Testis (tissue), 2 donors: ENCODE measurements at regions not wholly inside any gene's neighbourhood (a gene's known extent, or its start where the extent isn't known, plus 50 kb on each side); places are given as distances from the start of the nearest gene placed in this dataset.
A peak's percentile ranks its signal among the peaks of the same experiment; 100 is the strongest.
"Not testable (repeated sequence)": the region's sequence is repeated elsewhere in the genome, so short reads cannot be mapped to it uniquely, and the experiment has no call there.

Source experiments
- DNase-seq: peaks from one replicate; pipeline ENCODE4 v3.0.0-alpha.2; 2019
- H3K27ac ChIP-seq, 2 donors: fragments of 200-600 bp; sonication (generic); one replicate each; pipeline ENCODE4 v1.5.1; 2019
- H3K27me3 ChIP-seq: fragments of 200-600 bp; sonication (generic); one replicate; pipeline ENCODE4 v1.5.1; 2019
- H3K36me3 ChIP-seq: fragments of 200-600 bp; sonication (generic); one replicate; pipeline ENCODE4 v1.5.1; 2017; ENCODE audit warnings: low read depth; ENCODE audit errors: missing control alignments
- H3K4me1 ChIP-seq: fragments of 200-600 bp; sonication (generic); one replicate; pipeline ENCODE4 v1.5.1; 2019
- H3K4me3 ChIP-seq, 2 donors: fragments of 200-600 bp; sonication (generic); one replicate each; pipeline ENCODE4 v1.5.1; 2017 to 2019
- H3K9me3 ChIP-seq: fragments of 200-600 bp; sonication (generic); one replicate; pipeline ENCODE4 v1.5.1; 2017
- POLR2A ChIP-seq: fragments of 450-650 bp; IDR thresholded peaks from one replicate; pipeline ENCODE4 v1.6.1; 2017; ENCODE audit warnings: antibody characterized with exemption, mild to moderate bottlenecking, moderate library complexity
- WGBS, 2 donors: methylation state at CpG; one replicate each; pipeline ENCODE4 v1.1.5; 2018; 5-methylcytosine and 5-hydroxymethylcytosine counted together
- intact Hi-C: fragments of 100-400 bp; cut with DNase I; formaldehyde crosslinking; loops from one replicate; pipeline ENCODE4 v1.15.1; 2023; ENCODE audit warnings: low total_unique reads
- TF ChIP-seq, protein P1 (sequence below), 3 experiments: fragments of 450-650 bp in 2 of 3; fragments of 200-600 bp in 1 of 3; sonication (generic) in 1 of 3; IDR thresholded peaks; one replicate each; pipeline ENCODE4 v1.5.1; 2016 to 2019; ENCODE audit warnings: antibody characterized with exemption in 3 of 3, mild to moderate bottlenecking in 2 of 3, moderate library complexity in 1 of 3

DNA sequence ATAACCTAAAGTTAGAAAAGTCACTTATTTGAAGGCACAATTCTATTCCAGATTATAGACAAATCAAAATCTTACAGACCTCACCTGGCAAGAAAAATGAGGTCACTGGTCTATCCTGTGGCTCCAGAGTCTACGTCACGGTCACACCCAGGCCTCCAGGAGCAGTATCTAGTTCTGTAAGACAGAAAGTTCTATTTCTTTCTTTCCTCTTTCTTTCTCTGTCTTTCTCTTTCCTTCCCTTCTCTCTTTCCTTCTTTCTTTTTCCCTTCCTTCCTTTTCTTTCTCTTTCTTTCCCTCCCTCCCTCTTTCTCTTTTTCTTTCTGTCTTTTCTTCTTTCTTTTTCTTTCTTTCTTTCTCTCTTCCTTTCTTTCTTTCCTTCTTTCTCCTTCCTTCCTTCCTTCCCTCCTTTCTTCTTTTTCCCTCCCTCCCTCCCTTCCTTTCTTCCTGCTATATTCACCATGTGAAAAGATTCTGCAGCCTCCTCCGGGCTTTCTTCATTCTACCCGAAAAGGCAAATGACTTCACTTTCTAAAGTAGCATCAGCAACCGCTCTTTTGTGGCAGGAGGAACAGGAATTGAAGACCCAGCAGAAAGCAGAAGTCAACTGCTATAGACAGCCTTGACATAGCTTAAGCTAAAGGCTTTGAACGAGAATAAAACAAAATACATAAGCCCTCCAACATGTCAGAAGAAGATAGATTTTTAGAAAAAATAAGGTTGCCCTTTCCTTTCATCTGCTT, 83.9 kb upstream of the SIRPG start:
- Histone ChIP-seq H3K27me3 (no peaks in the 10 kb centered on the region), H3K27ac (no peak overlapping the region), H3K4me1 (no peaks in the 10 kb centered on the region), H3K36me3 (no peaks in the 10 kb centered on the region), H3K4me3 (no peak overlapping the region), H3K9me3 (no peaks in the 10 kb centered on the region)
- TF ChIP-seq, protein P1, sequence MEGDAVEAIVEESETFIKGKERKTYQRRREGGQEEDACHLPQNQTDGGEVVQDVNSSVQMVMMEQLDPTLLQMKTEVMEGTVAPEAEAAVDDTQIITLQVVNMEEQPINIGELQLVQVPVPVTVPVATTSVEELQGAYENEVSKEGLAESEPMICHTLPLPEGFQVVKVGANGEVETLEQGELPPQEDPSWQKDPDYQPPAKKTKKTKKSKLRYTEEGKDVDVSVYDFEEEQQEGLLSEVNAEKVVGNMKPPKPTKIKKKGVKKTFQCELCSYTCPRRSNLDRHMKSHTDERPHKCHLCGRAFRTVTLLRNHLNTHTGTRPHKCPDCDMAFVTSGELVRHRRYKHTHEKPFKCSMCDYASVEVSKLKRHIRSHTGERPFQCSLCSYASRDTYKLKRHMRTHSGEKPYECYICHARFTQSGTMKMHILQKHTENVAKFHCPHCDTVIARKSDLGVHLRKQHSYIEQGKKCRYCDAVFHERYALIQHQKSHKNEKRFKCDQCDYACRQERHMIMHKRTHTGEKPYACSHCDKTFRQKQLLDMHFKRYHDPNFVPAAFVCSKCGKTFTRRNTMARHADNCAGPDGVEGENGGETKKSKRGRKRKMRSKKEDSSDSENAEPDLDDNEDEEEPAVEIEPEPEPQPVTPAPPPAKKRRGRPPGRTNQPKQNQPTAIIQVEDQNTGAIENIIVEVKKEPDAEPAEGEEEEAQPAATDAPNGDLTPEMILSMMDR (IDR thresholded peaks at IDR 0.05): no peak
- no peak for TF ChIP-seq POLR2A
- 72 to 74% methylated on average over 6 of the region's 6 CpGs for WGBS, 2 donors
- intact Hi-C loops: no loop called here
- DNase-seq: no peak

DNA sequence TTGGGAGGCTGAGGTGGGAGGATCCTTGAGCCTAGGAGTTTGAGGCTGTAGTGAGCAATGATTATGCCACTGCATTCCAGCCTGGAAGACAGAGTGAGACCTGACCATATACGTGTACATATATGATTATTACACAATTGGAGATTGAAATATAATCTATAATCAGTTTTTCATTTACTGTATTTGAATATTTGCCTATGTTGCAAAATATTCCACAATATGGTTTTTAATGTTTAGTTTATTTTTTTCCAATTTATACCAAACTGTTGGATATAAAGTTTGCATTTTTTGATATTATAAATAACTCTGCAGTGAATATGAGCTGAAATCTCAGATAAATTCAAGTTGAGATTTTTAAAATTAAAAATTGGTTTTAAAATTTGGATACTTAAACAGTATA, 79.6 kb upstream of the SIRPG start:
- no peak for DNase-seq
- no peak overlapping the region for H3K27ac ChIP-seq
- no peaks in the 10 kb centered on the region for H3K4me1 ChIP-seq
- no peaks in the 10 kb centered on the region for H3K27me3 ChIP-seq
- no peaks in the 10 kb centered on the region for H3K36me3 ChIP-seq
- no peaks in the 10 kb centered on the region for H3K9me3 ChIP-seq
- no peak for TF ChIP-seq POLR2A
- TF ChIP-seq, protein P1 (IDR thresholded peaks at IDR 0.05): no peak
- 79 to 83% methylated on average over 1 of the region's 1 CpG for WGBS, 2 donors
- intact Hi-C loops: no loop called here
- H3K4me3 ChIP-seq: no peak overlapping the region

DNA sequence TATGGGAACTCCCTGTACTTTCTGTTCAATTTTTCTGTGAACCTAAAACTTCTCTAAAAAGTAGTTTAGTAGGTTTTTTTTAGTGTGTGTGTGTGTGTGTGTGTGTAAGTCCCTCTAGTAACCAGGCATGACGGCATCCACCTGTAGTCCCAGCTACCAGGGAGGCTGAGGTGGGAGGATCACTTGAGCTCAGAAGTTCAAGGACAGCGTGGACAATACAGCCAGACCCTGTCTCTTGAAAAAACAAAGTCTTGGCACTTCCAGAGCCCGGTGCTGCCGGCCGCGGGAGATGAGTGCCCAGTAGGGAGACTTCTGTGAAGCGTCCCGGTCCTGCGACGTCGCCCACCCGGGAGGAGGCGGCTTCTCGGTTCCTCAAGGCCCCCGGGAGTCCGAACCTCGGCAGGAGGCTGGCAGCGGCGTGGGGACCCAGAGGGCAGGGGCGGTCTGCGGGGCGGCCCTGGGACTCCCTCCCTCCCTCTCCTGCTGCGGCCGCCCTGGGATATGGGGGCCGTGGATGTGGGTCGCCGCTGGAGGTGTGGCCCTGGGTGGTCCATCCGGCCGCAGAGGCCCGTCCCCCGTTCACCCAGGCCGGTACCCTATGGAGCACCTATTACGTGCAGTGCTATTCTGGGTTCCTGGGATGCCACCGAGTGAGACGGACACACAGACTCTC, 78.0 kb upstream of the SIRPG start:
- Histone ChIP-seq H3K4me3 (peak overlapping the region in 1 of 2 donors; percentile 7), H3K4me1 (no peaks in the 10 kb centered on the region), H3K27ac (no peak overlapping the region), H3K36me3 (no peaks in the 10 kb centered on the region), H3K27me3 (no peaks in the 10 kb centered on the region), H3K9me3 (no peaks in the 10 kb centered on the region)
- no peak for DNase-seq
- WGBS, 2 donors: 40 to 64% methylated on average over 27 to 35 of the region's 35 CpGs
- no peak for TF ChIP-seq POLR2A
- TF ChIP-seq, protein P1 (IDR thresholded peaks at IDR 0.05): no peak
- intact Hi-C loops: no loop called here

DNA sequence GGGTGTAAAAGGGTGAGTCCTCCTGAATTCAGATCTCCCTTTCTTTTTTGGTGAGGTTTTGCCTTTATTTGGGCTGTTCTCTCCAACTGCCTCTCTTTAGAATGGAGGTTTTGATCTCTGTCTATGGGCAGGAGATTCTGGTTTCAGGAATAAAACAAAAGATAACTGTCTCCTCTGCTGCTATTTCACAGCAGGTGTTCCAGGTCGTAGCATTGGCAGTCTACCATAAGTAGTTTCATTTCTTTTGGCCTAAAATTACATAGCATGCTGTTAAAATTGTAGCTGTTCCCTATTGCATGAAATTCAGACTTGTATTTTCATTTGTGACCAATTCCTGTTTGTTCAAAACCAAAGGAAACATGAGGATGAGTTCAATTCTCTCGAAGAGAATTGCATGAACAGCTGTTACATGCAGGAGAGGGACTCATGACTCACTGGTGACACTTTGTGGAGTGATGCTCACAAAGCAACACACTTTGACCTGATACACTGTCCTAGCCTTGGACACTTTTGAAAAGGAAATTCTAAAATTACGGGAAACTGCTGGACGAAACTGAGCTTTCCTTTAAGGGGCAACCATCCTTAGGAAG, 76.8 kb upstream of the SIRPG start:
- no peak for TF ChIP-seq POLR2A
- TF ChIP-seq, protein P1 (IDR thresholded peaks at IDR 0.05): no peak
- Histone ChIP-seq H3K27me3 (no peaks in the 10 kb centered on the region), H3K36me3 (no peaks in the 10 kb centered on the region), H3K27ac (no peak overlapping the region), H3K4me1 (no peaks in the 10 kb centered on the region), H3K9me3 (no peaks in the 10 kb centered on the region), H3K4me3 (no peak overlapping the region)
- DNase-seq: no peak
- WGBS, 2 donors: 37 to 61% methylated on average over 4 of the region's 4 CpGs
- intact Hi-C loops: no loop called here

DNA sequence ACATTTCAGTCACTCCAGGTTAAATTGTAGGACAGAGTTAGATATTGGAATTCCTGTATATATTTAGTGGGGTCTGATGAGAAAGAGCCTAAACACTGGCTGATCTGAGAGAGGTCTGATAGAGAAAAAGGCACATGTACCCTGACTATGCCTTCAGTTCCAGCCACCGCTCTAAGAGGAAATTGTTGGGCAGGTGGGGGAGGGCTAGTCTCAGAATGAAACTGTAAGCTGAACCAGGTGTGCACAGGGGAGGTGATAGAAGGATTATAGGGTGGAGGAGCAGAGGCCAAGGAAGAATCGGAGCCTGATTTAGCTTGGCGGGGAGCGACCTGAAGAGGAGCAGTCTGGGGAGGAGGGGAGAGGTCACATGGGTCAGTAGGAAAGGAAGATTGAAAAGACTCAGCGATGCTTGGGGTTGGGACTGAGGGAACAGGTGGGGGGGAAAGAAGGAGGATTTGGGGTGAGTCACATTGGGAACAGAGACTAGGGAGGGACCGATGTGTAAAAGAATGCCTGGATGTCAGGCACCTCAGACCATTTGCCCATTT, 74.3 kb upstream of the SIRPG start:
- 73 to 89% methylated on average over 6 of the region's 6 CpGs for WGBS, 2 donors
- H3K27ac ChIP-seq, H3K27me3 ChIP-seq, H3K4me3 ChIP-seq, H3K9me3 ChIP-seq, H3K36me3 ChIP-seq, intact Hi-C loops, H3K4me1 ChIP-seq, DNase-seq: not testable (repeated sequence)

DNA sequence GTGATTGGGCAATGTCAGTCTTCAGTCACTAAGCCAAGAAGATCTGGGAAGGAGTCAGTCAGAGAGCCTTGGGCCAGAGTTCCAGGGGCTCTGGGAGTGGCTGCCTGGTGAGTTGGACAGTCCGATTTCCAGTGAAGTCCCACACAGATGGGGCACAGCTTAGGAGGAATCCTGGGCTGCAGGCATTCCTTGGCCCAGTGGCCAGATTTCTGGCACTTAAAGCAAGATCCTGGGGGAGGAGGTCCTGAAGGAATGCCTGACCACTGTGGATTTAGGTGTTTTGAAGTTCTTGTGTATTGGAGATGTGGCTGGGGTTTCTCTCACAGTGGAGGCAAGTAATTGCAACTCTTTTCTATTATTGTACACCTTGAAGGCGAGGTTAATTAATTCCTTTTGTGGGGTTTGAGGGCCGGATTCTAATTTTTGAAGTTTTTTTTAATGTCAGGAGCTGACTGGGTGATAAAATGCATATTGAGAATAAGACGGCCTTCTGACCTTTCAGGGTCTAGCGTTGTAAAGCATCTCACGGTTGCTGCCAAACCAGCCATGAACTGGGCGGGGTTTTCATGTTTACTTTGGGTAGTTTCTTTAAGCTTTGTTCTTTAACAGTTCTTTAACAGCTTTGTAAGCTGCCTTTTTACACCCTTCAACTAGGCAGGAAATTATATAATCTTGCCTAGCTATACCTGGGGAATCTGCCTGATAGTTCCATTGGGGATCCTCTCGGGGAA, 73.6 kb upstream of the SIRPG start:
- H3K9me3 ChIP-seq, intact Hi-C loops, H3K4me1 ChIP-seq, H3K27me3 ChIP-seq, DNase-seq, H3K27ac ChIP-seq, H3K4me3 ChIP-seq, H3K36me3 ChIP-seq: not testable (repeated sequence)
- 65 to 69% methylated on average over 8 of the region's 8 CpGs for WGBS, 2 donors

DNA sequence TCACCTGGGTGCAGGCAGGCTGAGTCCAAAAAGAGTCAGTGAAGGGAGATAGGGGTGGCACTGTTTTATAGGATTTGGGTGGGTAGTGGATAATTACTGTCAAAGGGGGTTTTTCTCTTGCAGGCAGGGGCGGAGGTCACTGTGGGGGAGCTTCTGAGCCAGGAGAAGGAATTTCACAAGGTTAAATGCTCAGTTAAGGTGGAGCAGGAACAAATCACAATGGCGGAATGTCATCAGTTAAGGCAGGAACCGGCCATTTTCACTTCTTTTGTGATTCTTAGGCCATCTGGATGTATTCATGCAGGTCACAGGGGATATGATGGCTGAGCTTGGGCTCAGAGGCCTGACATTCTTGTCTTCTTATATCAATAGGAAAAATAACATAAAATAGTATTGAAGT, 69.7 kb upstream of the SIRPG start:
- intact Hi-C loops, H3K4me3 ChIP-seq, H3K27me3 ChIP-seq, H3K4me1 ChIP-seq, H3K36me3 ChIP-seq, DNase-seq, H3K9me3 ChIP-seq, H3K27ac ChIP-seq: not testable (repeated sequence)
- WGBS, 2 donors: 60 to 71% methylated on average over 3 of the region's 3 CpGs
